ENCODE measurements at regions not wholly inside any gene's neighbourhood (a gene's known extent, or its start where the extent isn't known, plus 50 kb on each side); places are given as distances from the start of the nearest gene placed in this dataset.

DNA sequence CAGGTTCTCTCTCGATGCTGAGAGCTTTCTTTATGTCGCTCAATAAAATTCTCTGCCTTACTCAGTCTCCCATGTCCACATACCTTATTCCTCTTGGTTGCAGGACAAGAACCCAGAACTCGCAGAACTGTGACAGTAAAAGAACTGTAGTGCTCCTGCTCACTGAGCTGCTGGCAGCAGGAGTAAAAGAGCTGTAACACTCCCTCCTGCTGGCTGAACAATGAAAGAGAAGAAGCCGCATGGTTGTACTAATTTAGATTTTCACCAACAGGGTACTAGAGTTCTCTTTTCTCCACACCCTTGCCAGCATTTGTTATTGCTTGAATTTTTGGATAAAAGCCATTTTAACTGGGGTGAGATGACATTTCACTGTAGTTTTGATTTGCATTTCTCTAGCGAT is 433.2 kb downstream of the GUCY1A2 start:
- Histone ChIP-seq H3K27ac (no peak overlapping the region), H3K4me3 (no peak overlapping the region), H3K4me1 (replicated peaks in 1 of 2) (no peaks in the 10 kb centered on the region)
- in situ Hi-C loops (cut with MboI; ENCODE audit: low pct_unique_long_range_greater_than_20kb in 2 of 9, low sequenced_read_pairs in 9 of 9, unreplicated experiment in 9 of 9): loop anchor here in 1 of 9 experiments (25.0 kb wide), 1 partner anchor 273 kb away; no protein-coding TSS in a partner anchor
- peak in 3 of 8 experiments; percentile 64 to 87 (median 81) for ATAC-seq (replicated peaks in 6 of 8)
- WGBS, 10 experiments: 42 to 100% (median 87%) methylated on average over 1 to 5 of the region's 5 CpGs

DNA sequence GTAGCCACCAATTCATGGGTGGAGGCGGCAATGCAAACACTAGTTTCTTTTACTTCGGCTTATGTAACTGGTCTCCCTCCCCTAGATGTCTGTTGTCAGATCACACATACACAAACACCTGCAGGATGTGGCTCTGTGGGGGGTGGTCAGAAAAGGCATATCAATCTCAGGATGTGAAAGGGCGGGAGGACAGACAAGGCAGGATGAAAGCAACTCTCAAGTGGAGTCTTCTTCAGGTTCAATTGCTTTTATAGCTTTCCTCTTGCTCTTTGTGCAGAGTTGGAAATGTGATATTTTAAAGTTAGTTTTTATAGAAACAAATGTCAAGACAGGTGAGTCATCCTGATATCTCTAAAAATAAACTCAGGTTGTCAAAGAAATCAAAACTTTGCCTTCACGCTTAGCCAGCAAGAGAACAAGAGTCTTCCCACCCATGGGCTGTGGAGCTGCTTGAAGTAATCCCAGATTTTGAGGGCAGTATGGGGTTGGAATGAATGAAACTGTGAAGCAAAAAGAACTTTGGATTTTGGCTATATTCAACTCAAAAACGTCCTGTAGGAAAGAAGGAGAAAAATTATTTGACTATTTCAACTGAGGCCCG is 423.4 kb downstream of the GUCY1A2 start:
- no peaks in the 10 kb centered on the region for H3K4me1 ChIP-seq (replicated peaks in 1 of 2)
- in situ Hi-C loops (cut with MboI; ENCODE audit: low pct_unique_long_range_greater_than_20kb in 2 of 9, low sequenced_read_pairs in 9 of 9, unreplicated experiment in 9 of 9): loop anchor here in 1 of 9 experiments (25.0 kb wide), 1 partner anchor 283 kb away; no protein-coding TSS in a partner anchor
- 41 to 100% (median 70%) methylated on average over 1 to 6 of the region's 6 CpGs for WGBS, 10 experiments
- ATAC-seq (replicated peaks in 6 of 8): no peak
- H3K27ac ChIP-seq: no peak overlapping the region
- no peak overlapping the region for H3K4me3 ChIP-seq

DNA sequence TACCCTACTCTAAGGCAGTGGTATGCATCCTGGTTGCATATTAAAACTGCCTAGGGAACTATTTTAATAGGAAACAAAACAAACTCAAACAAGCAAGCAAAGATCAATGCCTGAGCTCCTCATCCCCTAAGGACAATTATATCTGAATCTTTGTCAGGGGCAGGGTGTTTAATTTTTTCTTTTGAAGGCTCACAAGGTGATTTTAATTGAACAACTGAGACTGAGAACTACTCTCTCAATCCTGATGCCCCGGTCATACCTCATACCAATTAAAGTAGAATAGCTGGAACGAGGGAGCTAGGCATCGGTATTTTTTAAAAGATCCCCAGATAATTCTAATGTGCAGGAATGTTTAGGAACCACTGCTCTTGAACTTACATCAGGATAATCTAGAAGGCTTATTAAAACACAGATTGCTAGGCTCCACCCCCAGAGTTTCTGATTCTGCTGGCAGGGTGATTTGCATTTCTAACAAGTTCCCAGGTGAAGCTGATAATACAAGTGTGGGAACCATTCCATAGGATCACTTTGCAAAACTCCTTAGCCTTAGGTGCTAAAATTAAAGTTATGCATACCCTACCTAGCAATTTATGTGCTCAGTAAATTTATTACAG is 416.5 kb downstream of the GUCY1A2 start:
- no peak for ATAC-seq (replicated peaks in 6 of 8)
- no peaks in the 10 kb centered on the region for H3K4me1 ChIP-seq (replicated peaks in 1 of 2)
- no peak overlapping the region for H3K4me3 ChIP-seq
- WGBS, 10 experiments: 67 to 89% (median 80%) methylated on average over 1 to 3 of the region's 3 CpGs; no CpG with 5 or more reads in 2 of the 10 experiments
- H3K27ac ChIP-seq: no peak overlapping the region
- in situ Hi-C loops (cut with MboI; ENCODE audit: low pct_unique_long_range_greater_than_20kb in 2 of 9, low sequenced_read_pairs in 9 of 9, unreplicated experiment in 9 of 9): no loop called here

DNA sequence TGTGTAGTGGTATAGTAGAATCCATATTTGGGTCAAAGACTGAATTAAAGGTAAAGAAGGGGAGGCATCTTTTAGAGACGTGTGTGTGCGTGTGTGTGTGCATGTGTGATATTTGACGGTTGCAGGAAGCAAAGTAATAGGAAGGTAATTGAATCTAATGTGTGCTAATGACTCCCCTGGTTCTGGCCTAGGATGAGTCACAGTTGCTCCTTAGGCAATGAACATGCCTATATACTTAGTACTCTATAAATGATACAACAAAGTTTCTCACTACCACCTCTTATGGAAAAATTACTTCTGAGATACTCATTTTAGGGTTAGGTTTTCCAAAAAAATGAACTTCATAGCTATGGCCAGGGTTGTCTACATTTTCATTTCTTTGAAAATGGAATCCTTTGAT is 409.6 kb downstream of the GUCY1A2 start:
- peak in 3 of 8 experiments; percentile 34 to 52 (median 42) for ATAC-seq (replicated peaks in 6 of 8)
- Histone ChIP-seq H3K27ac (no peak overlapping the region), H3K4me1 (replicated peaks in 1 of 2) (no peaks in the 10 kb centered on the region), H3K4me3 (no peak overlapping the region)
- 22 to 90% (median 56%) methylated on average over 2 to 3 of the region's 3 CpGs; no CpG with 5 or more reads in 5 of the 10 experiments for WGBS, 10 experiments
- in situ Hi-C loops (cut with MboI; ENCODE audit: low pct_unique_long_range_greater_than_20kb in 2 of 9, low sequenced_read_pairs in 9 of 9, unreplicated experiment in 9 of 9): no loop called here

DNA sequence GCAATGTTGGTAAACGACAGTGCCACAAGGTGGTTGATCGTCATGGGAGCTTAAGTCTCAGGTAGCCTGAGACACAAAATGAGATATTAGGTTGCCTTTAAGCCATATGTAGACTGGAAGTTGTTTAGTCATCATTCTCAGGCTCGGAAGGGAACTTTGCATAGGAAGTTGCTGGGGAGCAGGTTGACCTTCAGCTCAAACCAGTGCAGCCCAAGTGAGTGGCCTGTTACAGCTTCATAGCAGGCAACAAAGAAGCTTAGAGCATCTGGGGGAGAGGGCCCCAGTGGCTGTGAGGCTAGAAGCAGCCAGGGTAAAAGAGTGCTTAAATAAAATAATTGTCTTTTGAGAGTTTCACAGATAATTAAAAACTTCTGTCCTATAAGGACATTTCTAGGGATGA is 404.0 kb downstream of the GUCY1A2 start:
- WGBS, 10 experiments: 0 to 100% (median 78%) methylated on average over 2 to 3 of the region's 3 CpGs; no CpG with 5 or more reads in 1 of the 10 experiments
- Histone ChIP-seq H3K4me3 (no peak overlapping the region), H3K27ac (no peak overlapping the region), H3K4me1 (replicated peaks in 1 of 2) (no peaks in the 10 kb centered on the region)
- in situ Hi-C loops (cut with MboI; ENCODE audit: low pct_unique_long_range_greater_than_20kb in 2 of 9, low sequenced_read_pairs in 9 of 9, unreplicated experiment in 9 of 9): no loop called here
- peak in 2 of 8 experiments; percentile 22 to 58 for ATAC-seq (replicated peaks in 6 of 8)

DNA sequence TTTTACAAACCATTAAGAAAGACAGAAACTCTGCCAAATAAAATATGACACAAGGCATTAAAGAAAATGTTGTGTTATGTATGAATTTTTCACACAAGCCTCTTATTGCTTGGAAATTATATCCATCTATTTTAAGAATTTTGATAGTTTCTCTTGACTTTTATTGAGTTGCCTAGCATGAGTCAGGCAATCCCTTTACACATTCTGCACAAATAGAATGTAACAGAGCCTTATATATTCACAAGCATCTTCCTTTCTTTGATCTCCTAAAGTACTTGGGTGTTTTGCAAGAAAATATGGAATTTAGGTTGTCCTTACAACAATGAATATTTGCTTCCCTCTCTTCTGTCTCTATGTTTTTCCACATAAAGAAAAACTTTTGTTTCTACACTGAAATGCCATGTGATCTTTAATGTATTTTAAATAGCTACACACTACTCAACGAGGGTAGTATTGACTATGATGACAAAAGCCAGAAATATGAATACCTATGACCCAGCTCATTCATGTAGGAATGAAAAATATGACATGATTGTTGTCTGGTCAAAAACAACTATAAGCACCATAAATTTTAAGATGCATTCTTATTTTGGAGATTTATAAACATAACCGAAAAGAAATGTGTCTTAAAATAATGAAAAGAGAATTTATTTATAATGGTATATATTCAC is 398.8 kb downstream of the GUCY1A2 start:
- H3K27ac ChIP-seq: no peak overlapping the region
- no peak overlapping the region for H3K4me3 ChIP-seq
- WGBS, 10 experiments: 5 to 100% (median 72%) methylated on average over 1 to 2 of the region's 2 CpGs; no CpG with 5 or more reads in 1 of the 10 experiments
- ATAC-seq (replicated peaks in 6 of 8): no peak
- in situ Hi-C loops (cut with MboI; ENCODE audit: low pct_unique_long_range_greater_than_20kb in 2 of 9, low sequenced_read_pairs in 9 of 9, unreplicated experiment in 9 of 9): no loop called here
- no peaks in the 10 kb centered on the region for H3K4me1 ChIP-seq (replicated peaks in 1 of 2)

DNA sequence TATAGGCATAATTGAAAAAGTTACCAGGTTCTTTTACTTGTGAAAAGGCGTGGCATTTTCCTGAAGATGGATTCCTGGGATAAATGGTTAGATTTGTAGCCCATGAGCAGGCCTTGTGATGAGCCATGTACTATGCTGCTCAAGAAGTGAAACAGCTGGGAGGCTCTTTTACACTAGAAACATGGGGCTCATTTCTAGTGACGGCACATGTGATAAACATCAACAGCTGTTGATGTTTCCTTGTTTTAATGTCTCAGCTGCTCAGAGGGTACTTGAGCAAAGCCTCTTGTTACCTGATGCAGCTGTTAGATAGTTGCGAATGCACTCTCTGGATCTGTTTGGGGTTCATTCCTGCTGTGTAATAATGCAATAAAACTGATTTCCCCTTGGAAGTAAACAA is 396.8 kb downstream of the GUCY1A2 start:
- ATAC-seq (replicated peaks in 6 of 8): no peak
- H3K4me3 ChIP-seq: no peak overlapping the region
- no peaks in the 10 kb centered on the region for H3K4me1 ChIP-seq (replicated peaks in 1 of 2)
- no peak overlapping the region for H3K27ac ChIP-seq
- WGBS, 10 experiments: 5 to 100% (median 85%) methylated on average over 1 to 3 of the region's 3 CpGs; no CpG with 5 or more reads in 3 of the 10 experiments
- in situ Hi-C loops (cut with MboI; ENCODE audit: low pct_unique_long_range_greater_than_20kb in 2 of 9, low sequenced_read_pairs in 9 of 9, unreplicated experiment in 9 of 9): no loop called here
